HFFc6 (cell line): ENCODE measurements at regions not wholly inside any gene's neighbourhood (a gene's known extent, or its start where the extent isn't known, plus 50 kb on each side); places are given as distances from the start of the nearest gene placed in this dataset.
"Not testable (repeated sequence)": the region's sequence is repeated elsewhere in the genome, so short reads cannot be mapped to it uniquely, and the experiment has no call there.

Experiments used
- DNase-seq: peaks from one replicate; pipeline ENCODE4 v3.0.0-alpha.2; 2018
- H3K27ac Mint-ChIP-seq: 2 replicates; pipeline ENCODE4 v1.8.0; 2020; ENCODE audit warnings: mild to moderate bottlenecking, mixed read lengths
- H3K27me3 Mint-ChIP-seq: 2 replicates; pipeline ENCODE4 v1.8.0; 2021; ENCODE audit warnings: mild to moderate bottlenecking, moderate library complexity, mixed read lengths; ENCODE audit not compliant: insufficient read depth
- H3K36me3 Mint-ChIP-seq: 2 replicates; pipeline ENCODE4 v1.8.0; 2021; ENCODE audit warnings: low read depth, mixed read lengths
- H3K4me1 Mint-ChIP-seq: 2 replicates; pipeline ENCODE4 v1.8.0; 2020; ENCODE audit warnings: low read depth, mixed read lengths
- H3K4me3 Mint-ChIP-seq: 2 replicates; pipeline ENCODE4 v1.8.0; 2020; ENCODE audit warnings: mild to moderate bottlenecking, moderate library complexity, mixed read lengths
- H3K9me3 Mint-ChIP-seq: 2 replicates; pipeline ENCODE4 v1.8.0; 2020; ENCODE audit warnings: mild to moderate bottlenecking, mixed read lengths
- CTCF ChIP-seq: fragments of 200-600 bp; sonication (generic); IDR thresholded peaks from 2 replicates; pipeline ENCODE4 v1.5.0; 2021; ENCODE audit warnings: antibody characterized with exemption, mild to moderate bottlenecking

DNA sequence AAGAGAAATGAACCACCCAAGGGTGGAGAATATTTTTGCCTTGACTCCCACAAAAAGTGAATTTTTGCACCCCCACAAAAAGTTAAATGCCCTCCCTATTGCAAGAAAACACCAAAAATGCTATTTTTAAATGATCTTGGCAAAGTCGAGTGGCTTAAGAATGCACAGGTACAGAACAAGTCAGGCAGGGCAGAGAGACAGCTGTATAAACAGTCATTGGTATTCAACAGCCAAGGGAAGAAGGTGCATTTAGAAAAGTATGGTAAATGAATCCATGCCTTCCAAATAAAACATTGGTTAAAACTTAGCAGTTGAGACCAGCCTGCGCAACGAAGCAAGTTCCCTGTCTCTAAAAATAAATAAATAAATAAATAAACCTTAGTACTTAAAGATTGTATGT lies 169.3 kb downstream of the CHIC2 start:
- no peak for TF ChIP-seq CTCF
- H3K36me3 Mint-ChIP-seq = no peaks in the 10 kb centered on the region
- H3K4me1 Mint-ChIP-seq = peaks cover 12% of the 10 kb centered on the region
- DNase-seq = no peak
- H3K9me3 Mint-ChIP-seq = no peaks in the 10 kb centered on the region
- H3K27ac Mint-ChIP-seq = no peak overlapping the region
- H3K4me3 Mint-ChIP-seq = no peak overlapping the region
- H3K27me3 Mint-ChIP-seq = no peaks in the 10 kb centered on the region

- no peak overlapping the region for H3K27ac Mint-ChIP-seq
- H3K4me3 Mint-ChIP-seq = no peak overlapping the region
- no peaks in the 10 kb centered on the region for H3K9me3 Mint-ChIP-seq
- H3K27me3 Mint-ChIP-seq = no peaks in the 10 kb centered on the region; the same call in 1 of the 2 replicates
- peaks cover 12% of the 10 kb centered on the region for H3K4me1 Mint-ChIP-seq
- DNase-seq = no peak
- TF ChIP-seq CTCF = no peak
- no peaks in the 10 kb centered on the region for H3K36me3 Mint-ChIP-seq
Measured at GRCh38 chr4:53890461-53890860, 173.9 kb downstream of the CHIC2 start.

- Mint-ChIP-seq H3K36me3 (no peaks in the 10 kb centered on the region), H3K4me1 (peaks cover 12% of the 10 kb centered on the region), H3K9me3 (no peaks in the 10 kb centered on the region), H3K4me3 (no peak overlapping the region), H3K27me3 (peaks cover 1% of the 10 kb centered on the region; the same call in 1 of the 2 replicates), H3K27ac (no peak overlapping the region)
- no peak for TF ChIP-seq CTCF
- DNase-seq = no peak
Measured at GRCh38 chr4:53889326-53890055, 174.9 kb downstream of the CHIC2 start.

DNA sequence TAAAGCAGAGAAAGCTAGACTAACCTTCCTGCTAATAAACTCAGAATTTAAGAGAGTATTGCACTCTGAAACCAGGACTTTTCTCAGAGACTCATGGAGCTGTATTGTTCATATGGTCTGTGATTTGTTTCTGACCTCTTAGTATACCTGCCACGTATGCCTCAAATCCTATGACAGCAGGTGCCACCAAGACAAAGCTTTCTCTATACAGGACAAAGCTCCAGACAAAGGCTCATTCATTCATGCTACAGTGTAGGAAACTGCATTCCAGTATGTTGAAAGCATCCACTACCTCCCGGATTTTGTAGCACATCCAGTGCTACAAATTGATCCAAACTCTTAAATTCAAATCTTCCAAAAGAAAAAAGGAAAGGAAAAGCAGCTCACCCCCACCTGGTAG lies 178.3 kb downstream of the CHIC2 start:
- TF ChIP-seq CTCF = no peak
- H3K27me3 Mint-ChIP-seq = peaks cover 1% of the 10 kb centered on the region; the same call in 1 of the 2 replicates
- no peak overlapping the region for H3K27ac Mint-ChIP-seq

DNA sequence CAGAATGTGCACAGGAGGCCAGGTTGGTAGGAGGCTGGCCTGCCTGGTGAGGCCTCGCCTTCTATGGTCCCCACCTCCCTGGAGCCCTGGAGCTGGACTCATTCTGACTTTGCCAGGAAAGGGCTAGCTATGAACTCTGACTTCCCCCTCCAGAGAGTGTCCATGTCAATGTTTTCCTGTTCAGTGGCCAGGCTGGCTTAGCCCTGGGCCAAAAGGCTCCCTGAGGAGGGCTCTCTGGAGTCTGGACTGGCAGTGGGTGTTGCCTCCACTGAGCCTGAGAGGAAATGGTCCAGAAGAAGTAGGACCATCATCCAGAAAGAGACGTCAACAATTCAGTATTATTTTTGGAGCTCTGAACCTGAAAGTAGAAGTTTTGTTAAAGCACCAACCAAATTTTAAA lies 178.7 kb downstream of the CHIC2 start:
- Mint-ChIP-seq H3K36me3 (no peaks in the 10 kb centered on the region), H3K27ac (no peak overlapping the region), H3K4me1 (peaks cover 19% of the 10 kb centered on the region), H3K4me3 (no peak overlapping the region), H3K27me3 (peaks cover 1% of the 10 kb centered on the region; the same call in 1 of the 2 replicates), H3K9me3 (no peaks in the 10 kb centered on the region)
- TF ChIP-seq CTCF = no peak
- no peak for DNase-seq

More for the DNA sequence above, 178.3 kb downstream of the CHIC2 start:
- H3K4me3 Mint-ChIP-seq = no peak overlapping the region
- H3K4me1 Mint-ChIP-seq = peaks cover 19% of the 10 kb centered on the region
- no peaks in the 10 kb centered on the region for H3K9me3 Mint-ChIP-seq
- DNase-seq = no peak
- H3K36me3 Mint-ChIP-seq = no peaks in the 10 kb centered on the region

- not testable (repeated sequence) for H3K4me1 Mint-ChIP-seq, H3K4me3 Mint-ChIP-seq, H3K9me3 Mint-ChIP-seq, DNase-seq, H3K27ac Mint-ChIP-seq, H3K27me3 Mint-ChIP-seq, H3K36me3 Mint-ChIP-seq
Measured at GRCh38 chr4:53877096-53877495, 187.3 kb downstream of the CHIC2 start.
